Endothelial cell of umbilical vein (primary cell): ENCODE measurements at regions not wholly inside any gene's neighbourhood (a gene's known extent, or its start where the extent isn't known, plus 50 kb on each side); places are given as distances from the start of the nearest gene placed in this dataset.

Source experiments
- CTCF ChIP-seq, 2 donors: IDR thresholded peaks; 1 replicate in 1 of 2; 2 replicates in 1 of 2; pipeline ENCODE4 v1.5.1; 2011; ENCODE audit warnings: low read length in 2 of 2, mild to moderate bottlenecking in 2 of 2, moderate library complexity in 2 of 2, control low read depth in 1 of 2, inconsistent platforms in 1 of 2, low read depth in 1 of 2; ENCODE audit not compliant: insufficient read depth in 1 of 2; ENCODE audit errors: extremely low read depth in 1 of 2
- EZH2 ChIP-seq: IDR thresholded peaks from 2 replicates; pipeline ENCODE4 v1.6.1; 2012; ENCODE audit warnings: borderline replicate concordance, low read depth, mild to moderate bottlenecking, moderate library complexity, low read length, inconsistent platforms; ENCODE audit not compliant: severe bottlenecking
- JUN ChIP-seq: IDR thresholded peaks from 2 replicates; pipeline ENCODE4 v1.6.1; 2011; ENCODE audit warnings: borderline replicate concordance, low read depth; ENCODE audit not compliant: insufficient read length, insufficient read depth
- POLR2A ChIP-seq: IDR thresholded peaks from 2 replicates; pipeline ENCODE4 v1.6.1; 2012; ENCODE audit warnings: low read depth, mild to moderate bottlenecking, control low read depth, low read length
- POLR2AphosphoS5 ChIP-seq: IDR thresholded peaks from 2 replicates; pipeline ENCODE4 v1.6.1; 2012; ENCODE audit warnings: low read depth, mild to moderate bottlenecking, control low read depth, low read length, moderate library complexity; ENCODE audit not compliant: insufficient read depth

- no peak for TF ChIP-seq POLR2AphosphoS5
- no peak for TF ChIP-seq CTCF (IDR thresholded peaks at IDR 0.05; ENCODE audit: extremely low read depth in 1 of 2, insufficient read depth in 1 of 2, low read depth in 1 of 2, low read length in 2 of 2)
- no peak for TF ChIP-seq JUN
- TF ChIP-seq POLR2A: no peak
- no peak for TF ChIP-seq EZH2
Observed at GRCh38 chr13:90872491-90873025, 474.9 kb upstream of the MIR17HG start.
